ENCODE measurements at regions not wholly inside any gene's neighbourhood (a gene's known extent, or its start where the extent isn't known, plus 50 kb on each side); places are given as distances from the start of the nearest gene placed in this dataset.

DNA sequence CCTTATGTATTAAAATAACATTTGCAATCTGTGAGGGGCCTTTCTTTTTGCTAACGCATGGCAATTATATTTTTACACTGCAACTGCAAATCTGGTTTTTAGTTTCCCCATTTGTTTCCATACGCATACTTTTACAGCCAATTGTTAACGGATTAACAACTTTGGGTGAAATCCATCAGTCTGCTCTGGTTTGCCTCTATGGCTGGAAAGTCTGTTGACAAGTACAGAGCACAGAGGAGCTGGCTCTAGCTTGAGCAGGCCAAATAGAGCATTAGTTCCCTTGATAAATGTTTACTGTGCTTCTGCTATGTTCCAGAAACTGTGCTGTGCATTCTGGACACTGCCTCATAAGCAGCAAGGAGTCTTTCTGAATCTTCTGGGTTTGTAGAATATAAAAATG, 400.4 kb upstream of the KIF2A start:
- TF ChIP-seq, protein P1, sequence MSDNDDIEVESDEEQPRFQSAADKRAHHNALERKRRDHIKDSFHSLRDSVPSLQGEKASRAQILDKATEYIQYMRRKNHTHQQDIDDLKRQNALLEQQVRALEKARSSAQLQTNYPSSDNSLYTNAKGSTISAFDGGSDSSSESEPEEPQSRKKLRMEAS (IDR thresholded peaks at IDR 0.05; ENCODE audit: insufficient read depth, insufficient read length) = no peak
- TF ChIP-seq, protein P2, sequence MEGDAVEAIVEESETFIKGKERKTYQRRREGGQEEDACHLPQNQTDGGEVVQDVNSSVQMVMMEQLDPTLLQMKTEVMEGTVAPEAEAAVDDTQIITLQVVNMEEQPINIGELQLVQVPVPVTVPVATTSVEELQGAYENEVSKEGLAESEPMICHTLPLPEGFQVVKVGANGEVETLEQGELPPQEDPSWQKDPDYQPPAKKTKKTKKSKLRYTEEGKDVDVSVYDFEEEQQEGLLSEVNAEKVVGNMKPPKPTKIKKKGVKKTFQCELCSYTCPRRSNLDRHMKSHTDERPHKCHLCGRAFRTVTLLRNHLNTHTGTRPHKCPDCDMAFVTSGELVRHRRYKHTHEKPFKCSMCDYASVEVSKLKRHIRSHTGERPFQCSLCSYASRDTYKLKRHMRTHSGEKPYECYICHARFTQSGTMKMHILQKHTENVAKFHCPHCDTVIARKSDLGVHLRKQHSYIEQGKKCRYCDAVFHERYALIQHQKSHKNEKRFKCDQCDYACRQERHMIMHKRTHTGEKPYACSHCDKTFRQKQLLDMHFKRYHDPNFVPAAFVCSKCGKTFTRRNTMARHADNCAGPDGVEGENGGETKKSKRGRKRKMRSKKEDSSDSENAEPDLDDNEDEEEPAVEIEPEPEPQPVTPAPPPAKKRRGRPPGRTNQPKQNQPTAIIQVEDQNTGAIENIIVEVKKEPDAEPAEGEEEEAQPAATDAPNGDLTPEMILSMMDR (IDR thresholded peaks at IDR 0.05; ENCODE audit: extremely low read depth in 1 of 2, insufficient read depth in 1 of 2, low read depth in 1 of 2, low read length in 2 of 2) = no peak
- TF ChIP-seq EZH2 (IDR thresholded peaks at IDR 0.05; ENCODE audit: borderline replicate concordance, low read depth, low read length, severe bottlenecking) = no peak
- no peak for TF ChIP-seq JUN (IDR thresholded peaks at IDR 0.05; ENCODE audit: borderline replicate concordance, insufficient read depth, insufficient read length, low read depth)
- TF ChIP-seq MYC (IDR thresholded peaks at IDR 0.05; ENCODE audit: low read depth, low read length) = no peak
